ENCODE measurements at regions not wholly inside any gene's neighbourhood (a gene's known extent, or its start where the extent isn't known, plus 50 kb on each side); places are given as distances from the start of the nearest gene placed in this dataset.

GRCh38 chr2:3112553-3112952 lies 265.1 kb downstream of the EIPR1 start:
- TF ChIP-seq POLR2A (IDR thresholded peaks at IDR 0.05): no peak
- TF ChIP-seq CTCF (IDR thresholded peaks at IDR 0.05): no peak
